Right renal cortex interstitium (tissue), 3 donors: ENCODE measurements at regions not wholly inside any gene's neighbourhood (a gene's known extent, or its start where the extent isn't known, plus 50 kb on each side); places are given as distances from the start of the nearest gene placed in this dataset.
A peak's percentile ranks its signal among the peaks of the same experiment; 100 is the strongest.

Source experiments
- DNase-seq, 3 donors: peaks; one replicate each; pipeline ENCODE4 v3.0.0-alpha.2; 2013; ENCODE audit warnings: low read depth in 3 of 3, low spot score in 2 of 3

- DNase-seq, result no peak
Measured at GRCh38 chr3:56874269-56874668, 72.5 kb upstream of the ARHGEF3 start.

DNA sequence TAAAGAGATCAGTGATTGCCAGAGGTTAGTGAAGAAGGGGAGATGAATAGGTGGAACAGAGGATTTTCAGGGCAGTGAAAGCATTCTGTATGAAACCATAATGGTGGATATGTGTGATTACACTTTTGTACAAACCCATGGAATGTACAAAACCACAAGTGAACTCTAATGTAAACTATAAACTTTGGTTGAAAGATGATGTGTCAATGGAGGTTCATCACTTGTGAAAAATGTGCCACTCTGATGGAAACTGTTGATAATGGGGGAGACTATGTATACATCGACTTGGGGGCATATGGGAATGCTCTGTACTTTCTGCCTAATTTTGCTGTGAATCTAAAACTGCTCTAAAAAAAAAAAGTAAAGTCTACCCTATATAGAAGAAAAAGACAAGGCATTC lies 68.7 kb upstream of the ARHGEF3 start:
- DNase-seq, result no peak

DNA sequence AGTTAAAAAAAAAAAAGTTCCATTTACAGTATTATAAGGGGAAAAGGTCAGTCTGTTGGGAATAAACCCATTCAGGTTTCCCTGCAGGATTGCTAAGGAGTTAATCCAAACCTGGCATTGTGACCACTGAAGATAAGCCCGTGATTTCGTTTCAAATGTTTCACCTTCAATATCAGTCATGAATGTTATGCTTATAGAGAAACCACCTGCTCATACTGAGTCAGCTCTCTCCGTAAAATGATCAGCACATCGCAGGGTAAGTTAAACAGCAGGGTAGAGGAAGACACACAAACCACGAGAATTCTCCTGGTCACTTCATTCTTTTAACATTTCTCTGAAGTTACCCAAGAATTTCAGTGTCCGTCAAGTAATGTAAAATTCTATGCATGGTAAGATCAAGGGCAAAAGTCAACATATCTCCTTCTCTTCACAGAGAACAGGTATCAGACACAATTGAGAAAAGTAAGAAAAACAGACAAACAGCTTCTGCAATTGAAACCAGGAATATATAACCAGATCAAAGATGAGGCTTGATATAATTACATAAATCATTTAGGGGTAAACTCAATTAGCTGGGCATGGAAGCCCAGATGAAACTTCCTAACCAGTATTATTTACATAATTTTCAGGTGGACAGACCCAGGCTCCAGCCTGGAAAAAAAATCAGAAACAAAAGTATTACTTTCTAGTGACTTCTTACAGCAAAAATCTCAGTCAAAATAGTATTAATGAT lies 67.6 kb upstream of the ARHGEF3 start:
- DNase-seq, result no peak

- no peak for DNase-seq
Measured at GRCh38 chr3:56868706-56869105, 67.0 kb upstream of the ARHGEF3 start.

DNA sequence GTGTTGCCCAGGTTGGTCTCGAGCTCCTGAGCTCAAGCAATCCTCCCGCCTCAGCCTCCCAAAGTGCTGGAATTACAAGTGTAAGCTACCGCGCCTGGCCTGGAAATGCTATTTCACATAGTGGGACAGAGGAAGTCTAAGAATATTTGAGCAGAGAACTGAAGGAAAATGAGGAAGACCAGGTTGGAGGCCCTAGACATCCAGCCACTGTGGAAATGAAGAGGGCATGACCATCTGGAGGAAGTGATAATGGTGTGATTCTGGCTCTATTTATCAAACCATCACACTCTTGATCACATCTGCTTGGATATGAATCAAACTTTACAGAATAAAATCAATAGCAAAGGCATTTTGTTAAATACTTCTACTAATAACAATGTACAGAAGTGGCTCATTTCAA lies 65.9 kb upstream of the ARHGEF3 start:
- no peak for DNase-seq

DNA sequence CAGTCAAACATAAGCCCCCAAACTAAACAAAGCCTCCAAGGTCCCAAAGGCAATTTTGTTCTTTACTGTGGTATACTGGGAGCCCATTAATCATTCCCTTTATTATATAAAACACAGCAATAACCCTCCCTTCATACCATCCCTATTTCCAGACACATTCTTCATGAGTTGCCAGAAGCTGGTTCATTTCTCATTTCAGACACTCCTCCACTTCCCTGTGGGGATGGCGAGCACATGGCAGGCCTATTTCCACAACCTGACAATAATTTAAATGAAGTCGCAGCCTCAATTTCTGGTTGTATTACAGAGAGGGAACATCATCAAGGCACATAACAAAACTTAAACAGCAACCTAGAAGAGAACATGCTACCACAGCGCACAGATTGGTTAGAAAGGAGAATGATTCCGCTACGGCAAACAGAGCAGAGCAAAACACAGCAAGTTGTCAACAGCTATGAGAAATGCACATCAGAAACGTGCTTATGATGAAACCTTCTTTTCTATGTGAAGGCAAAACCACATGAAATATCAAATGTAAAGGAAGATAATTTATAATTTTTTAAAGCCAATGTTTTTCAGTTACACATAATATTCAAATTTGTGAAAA lies 63.3 kb upstream of the ARHGEF3 start:
- DNase-seq, result no peak

DNA sequence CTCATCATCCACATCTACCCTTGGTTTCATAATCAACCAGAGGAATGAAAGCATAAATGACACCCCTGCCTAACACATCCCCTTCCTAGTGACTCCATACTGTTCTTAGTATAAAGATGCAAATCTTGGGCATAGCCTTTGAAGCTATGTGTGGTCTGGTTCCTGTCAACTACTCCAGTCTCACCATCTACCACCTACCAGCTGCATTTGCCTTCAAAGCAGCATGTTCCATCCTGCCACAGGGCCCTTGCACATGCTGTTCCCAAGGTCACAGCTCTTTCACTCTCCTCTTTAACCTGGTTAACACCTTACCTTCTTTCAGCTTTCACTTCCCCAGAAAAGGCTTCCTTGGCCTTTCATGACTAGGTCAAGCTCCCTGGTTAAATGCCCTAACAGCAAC lies 62.3 kb upstream of the ARHGEF3 start:
- no peak for DNase-seq

DNA sequence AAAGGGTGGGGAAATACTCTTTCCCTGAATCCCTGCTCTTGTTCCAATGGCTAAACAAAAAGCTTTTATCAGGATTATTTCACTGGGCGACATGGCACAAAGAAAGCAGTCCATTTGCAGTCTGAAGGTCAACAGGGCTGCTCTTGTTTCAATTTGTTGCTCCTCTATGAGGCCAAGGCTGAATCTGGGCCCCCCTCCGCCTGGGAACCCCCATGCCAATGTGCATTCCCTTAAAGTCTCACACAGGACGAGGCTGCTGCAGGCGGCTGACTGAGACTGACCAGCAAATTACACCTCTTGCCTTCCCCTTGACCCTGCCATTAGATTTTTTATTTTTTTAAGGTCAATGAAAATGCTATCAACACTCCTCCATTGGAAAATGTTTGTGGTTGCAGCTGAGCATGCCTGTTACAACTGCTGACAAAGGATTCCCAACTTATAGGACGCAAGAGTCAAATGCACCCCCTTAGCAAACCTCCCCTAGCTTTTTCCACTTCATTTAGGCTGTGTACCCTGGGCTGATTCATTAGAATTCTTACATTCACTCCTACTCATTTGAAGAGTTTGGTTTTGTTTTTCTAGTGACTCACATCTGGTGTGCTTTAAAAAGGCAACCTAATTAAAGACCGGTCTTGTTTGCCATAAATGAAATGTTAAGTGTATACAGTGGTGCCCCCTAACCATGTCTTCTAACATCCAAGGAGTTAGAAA lies 60.8 kb upstream of the ARHGEF3 start:
- peak in 2 of 3 donors; percentile 38 to 41 for DNase-seq

DNA sequence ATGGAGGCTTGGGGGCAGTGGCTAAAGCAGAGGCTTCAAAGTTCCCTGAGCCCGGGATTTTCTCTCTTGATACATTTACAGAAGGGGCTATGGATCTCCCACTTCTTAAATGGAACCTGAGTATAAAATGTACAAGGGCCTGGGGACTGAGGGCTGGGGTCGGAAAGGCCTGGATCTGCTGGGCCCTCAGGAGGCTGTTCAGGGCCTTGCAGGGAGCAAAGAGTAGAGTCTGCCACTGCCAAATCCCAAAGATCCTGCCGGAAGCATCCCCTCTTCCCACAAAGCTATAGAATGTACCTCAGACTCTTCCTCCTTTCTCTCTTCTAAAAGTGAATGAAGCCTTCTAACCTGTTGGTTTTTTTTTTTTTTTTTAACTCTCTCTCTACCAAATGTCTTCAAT lies 59.8 kb upstream of the ARHGEF3 start:
- DNase-seq, result no peak

DNA sequence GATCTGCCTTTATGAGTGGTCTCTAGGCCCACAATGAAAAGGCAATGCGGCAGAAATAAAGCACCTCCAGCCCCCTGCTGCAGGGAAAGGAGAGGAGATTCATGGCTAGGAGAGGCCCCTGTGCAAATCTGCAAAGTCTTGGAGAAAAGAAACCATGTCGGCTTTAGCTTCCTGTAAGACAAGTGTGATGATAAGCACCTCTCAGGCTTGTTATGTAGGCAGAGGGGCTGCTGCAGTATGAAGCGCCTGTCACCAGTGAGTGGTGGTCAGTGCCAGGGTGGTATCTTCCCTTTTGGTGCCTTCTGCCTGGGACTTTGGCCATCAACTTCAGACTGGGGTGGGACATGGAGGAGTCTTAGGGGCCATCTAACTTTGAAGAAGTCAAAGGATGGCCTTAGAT lies 59.2 kb upstream of the ARHGEF3 start:
- DNase-seq, result no peak

DNA sequence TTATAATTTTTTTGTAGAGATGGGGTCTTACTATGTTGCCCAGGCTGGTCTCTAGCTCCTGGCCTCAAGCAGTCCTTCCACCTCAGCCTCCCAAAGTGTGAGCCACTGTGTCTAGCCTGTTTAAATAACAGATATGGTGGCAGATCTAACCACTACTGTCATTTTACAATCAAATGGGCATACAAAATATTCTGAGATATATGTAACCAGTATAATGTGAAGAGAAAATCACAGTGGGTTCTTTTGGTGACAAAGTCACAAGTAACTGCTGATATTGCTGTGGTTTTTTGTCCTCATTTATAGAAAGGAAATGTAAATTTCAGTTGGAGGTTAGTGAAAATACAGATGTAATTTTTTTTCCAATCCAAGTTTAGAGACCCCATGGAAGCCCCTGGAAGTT lies 58.6 kb upstream of the ARHGEF3 start:
- no peak for DNase-seq

DNA sequence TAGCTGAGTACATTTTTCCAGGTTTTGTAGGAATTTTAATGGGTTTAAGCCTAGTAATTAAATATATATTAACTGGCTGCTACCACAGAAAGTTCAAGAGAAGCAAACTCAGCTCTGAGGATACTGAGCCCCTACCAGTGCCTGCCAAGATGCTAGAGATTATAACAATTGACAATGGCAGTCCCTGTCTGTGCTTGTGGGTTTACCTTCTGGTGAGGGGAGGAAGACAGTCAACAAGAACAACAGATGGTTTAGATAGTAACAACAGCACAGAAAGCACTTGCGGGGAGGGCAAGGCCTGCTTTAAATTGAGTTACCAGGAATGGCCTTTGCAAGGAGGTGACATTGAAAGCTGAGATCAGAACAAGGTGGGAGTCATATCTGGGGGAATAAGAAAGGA lies 56.6 kb upstream of the ARHGEF3 start:
- DNase-seq, result no peak

- no peak for DNase-seq
Measured at GRCh38 chr3:56857178-56857577, 55.4 kb upstream of the ARHGEF3 start.

DNA sequence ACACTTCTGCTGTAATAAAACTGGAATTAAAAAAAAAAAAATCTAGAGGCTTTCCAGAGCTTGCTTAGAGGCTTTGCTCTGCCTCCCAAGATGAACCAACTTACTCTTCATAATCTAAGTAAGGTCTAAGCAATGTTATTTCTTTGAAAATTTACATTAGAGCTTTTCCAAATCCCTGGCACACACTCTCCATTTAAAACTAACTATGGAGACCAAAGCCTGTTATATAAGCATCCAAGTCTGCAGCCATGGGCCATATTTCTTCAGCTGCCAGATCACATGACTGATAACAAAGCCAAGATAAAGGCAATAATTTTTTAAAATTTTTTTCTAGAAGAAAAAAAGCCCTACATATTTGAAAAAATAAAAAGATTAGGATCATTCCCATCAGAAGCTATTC lies 55.0 kb upstream of the ARHGEF3 start:
- no peak for DNase-seq

DNA sequence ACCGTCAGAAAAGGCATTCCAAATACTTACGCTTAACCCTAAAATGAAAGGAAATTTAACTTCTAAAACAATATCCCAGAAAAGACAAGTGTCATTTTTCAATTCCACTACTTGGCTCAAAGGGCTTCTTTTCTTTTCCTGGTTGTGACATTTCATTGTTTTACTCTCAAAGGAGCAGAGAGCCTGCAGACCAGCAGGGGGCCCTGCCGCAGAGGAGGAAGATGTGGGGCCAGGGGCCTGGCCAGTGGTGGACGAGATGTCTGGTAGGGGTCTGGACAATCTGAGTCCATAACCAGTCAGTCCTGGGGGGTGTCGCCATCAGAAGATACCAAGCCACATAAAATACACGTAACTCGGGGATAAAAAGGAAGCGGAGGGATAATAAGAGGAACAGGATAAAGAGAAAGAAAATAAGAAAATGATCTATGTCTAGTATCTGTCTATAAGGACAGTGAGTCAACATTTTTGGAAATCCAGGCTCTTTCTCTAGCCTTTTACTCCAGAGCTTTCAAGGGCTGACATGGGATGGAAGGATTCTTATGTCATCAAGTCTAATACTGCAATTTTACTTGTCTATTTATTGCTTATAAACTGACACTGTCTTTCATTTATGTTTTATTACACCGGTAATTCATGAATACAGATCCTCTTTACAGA lies 54.2 kb upstream of the ARHGEF3 start:
- DNase-seq, result no peak

GRCh38 chr3:56854856-56855611 lies 53.3 kb upstream of the ARHGEF3 start:
- DNase-seq, result no peak

GRCh38 chr3:56851966-56852884 lies 50.5 kb upstream of the ARHGEF3 start:
- no peak for DNase-seq
